ENCODE measurements at regions not wholly inside any gene's neighbourhood (a gene's known extent, or its start where the extent isn't known, plus 50 kb on each side); places are given as distances from the start of the nearest gene placed in this dataset.
"Not testable (repeated sequence)": the region's sequence is repeated elsewhere in the genome, so short reads cannot be mapped to it uniquely, and the experiment has no call there.

GRCh38 chr12:73833746-73834145, 703.9 kb upstream of the ATXN7L3B start:
- TF ChIP-seq, protein P1, sequence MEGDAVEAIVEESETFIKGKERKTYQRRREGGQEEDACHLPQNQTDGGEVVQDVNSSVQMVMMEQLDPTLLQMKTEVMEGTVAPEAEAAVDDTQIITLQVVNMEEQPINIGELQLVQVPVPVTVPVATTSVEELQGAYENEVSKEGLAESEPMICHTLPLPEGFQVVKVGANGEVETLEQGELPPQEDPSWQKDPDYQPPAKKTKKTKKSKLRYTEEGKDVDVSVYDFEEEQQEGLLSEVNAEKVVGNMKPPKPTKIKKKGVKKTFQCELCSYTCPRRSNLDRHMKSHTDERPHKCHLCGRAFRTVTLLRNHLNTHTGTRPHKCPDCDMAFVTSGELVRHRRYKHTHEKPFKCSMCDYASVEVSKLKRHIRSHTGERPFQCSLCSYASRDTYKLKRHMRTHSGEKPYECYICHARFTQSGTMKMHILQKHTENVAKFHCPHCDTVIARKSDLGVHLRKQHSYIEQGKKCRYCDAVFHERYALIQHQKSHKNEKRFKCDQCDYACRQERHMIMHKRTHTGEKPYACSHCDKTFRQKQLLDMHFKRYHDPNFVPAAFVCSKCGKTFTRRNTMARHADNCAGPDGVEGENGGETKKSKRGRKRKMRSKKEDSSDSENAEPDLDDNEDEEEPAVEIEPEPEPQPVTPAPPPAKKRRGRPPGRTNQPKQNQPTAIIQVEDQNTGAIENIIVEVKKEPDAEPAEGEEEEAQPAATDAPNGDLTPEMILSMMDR (IDR thresholded peaks at IDR 0.05; ENCODE audit: extremely low read depth, insufficient read depth, missing control alignments): no peak
- DNase-seq (ENCODE audit: low spot score): no peak
- in situ Hi-C loops (cut with MboI; ENCODE audit: low pct_unique_long_range_greater_than_20kb, low sequenced_read_pairs, unreplicated experiment): no loop called here

DNA sequence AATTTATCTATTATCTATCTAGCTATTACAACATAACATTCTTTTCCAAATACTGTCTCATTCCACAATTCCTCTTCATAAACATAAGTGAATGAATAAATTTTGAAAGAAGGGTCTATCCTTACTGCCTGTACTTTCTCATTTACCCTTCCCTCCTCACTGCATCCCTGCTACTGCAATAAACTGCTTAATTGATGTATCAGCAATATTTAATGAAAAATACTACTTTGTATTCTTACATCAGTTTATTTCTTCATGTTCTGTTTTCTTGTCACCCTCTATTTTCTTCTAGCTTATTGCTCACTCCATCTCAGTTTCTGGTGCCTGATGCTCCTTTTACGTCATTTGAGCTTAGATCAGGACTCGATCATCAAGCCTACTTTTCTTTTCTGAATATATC, 695.7 kb upstream of the ATXN7L3B start:
- DNase-seq (ENCODE audit: low spot score): no peak
- in situ Hi-C loops (cut with MboI; ENCODE audit: low pct_unique_long_range_greater_than_20kb, low sequenced_read_pairs, unreplicated experiment): no loop called here
- TF ChIP-seq, protein P1 (IDR thresholded peaks at IDR 0.05; ENCODE audit: extremely low read depth, insufficient read depth, missing control alignments): no peak

- TF ChIP-seq, protein P1 (IDR thresholded peaks at IDR 0.05; ENCODE audit: extremely low read depth, insufficient read depth, missing control alignments): no peak
- no peak for DNase-seq (ENCODE audit: low spot score)
- in situ Hi-C loops (cut with MboI; ENCODE audit: low pct_unique_long_range_greater_than_20kb, low sequenced_read_pairs, unreplicated experiment): no loop called here
These were observed 674.1 kb upstream of the ATXN7L3B start for GRCh38 chr12:73863546-73863945.

DNA sequence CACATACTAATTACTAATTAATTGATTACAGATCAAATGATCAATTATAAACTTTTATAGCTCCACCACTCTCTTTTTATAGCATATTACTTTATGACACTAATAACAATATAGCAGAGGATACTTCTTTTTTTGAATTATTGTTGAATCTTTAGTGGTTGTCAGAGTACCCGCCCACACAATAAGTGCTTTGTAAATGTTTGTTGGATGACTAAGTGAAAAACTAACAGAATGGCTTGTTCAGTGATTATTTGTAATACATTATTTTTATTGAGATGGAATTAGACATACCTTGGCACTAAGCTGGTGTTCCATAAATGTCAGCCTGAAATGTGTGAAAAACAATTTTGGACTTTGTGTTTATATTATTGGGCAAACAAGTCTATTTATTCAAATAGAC, 670.5 kb upstream of the ATXN7L3B start:
- TF ChIP-seq, protein P1 (IDR thresholded peaks at IDR 0.05; ENCODE audit: extremely low read depth, insufficient read depth, missing control alignments): no peak
- in situ Hi-C loops (cut with MboI; ENCODE audit: low pct_unique_long_range_greater_than_20kb, low sequenced_read_pairs, unreplicated experiment): no loop called here
- DNase-seq (ENCODE audit: low spot score): no peak

GRCh38 chr12:73877291-73877690, 660.3 kb upstream of the ATXN7L3B start:
- in situ Hi-C loops (cut with MboI; ENCODE audit: low pct_unique_long_range_greater_than_20kb, low sequenced_read_pairs, unreplicated experiment); DNase-seq (ENCODE audit: low spot score): not testable (repeated sequence)

DNA sequence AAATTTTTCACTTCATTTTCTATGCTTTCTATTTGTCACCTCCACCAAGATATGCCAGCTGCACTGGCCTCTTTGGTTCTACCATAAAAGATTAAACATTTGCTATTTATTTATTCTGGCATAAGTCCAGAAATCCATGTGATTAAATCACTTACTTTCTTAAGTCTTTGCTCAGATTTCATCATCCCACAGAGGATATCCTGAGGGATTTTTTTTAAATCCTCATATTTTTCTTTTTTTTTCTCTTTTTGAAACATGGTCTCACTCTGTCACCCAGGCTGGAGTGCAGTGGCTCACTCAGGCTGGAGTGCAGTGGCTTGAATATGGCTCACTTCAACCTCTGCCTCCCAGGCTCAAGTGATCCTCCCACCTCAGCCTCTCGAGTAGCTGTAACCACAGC, 645.4 kb upstream of the ATXN7L3B start:
- TF ChIP-seq, protein P1 (IDR thresholded peaks at IDR 0.05; ENCODE audit: extremely low read depth, insufficient read depth, missing control alignments): no peak
- in situ Hi-C loops (cut with MboI; ENCODE audit: low pct_unique_long_range_greater_than_20kb, low sequenced_read_pairs, unreplicated experiment): no loop called here
- no peak for DNase-seq (ENCODE audit: low spot score)

GRCh38 chr12:73898645-73899044, 639.0 kb upstream of the ATXN7L3B start:
- TF ChIP-seq, protein P1 (IDR thresholded peaks at IDR 0.05; ENCODE audit: extremely low read depth, insufficient read depth, missing control alignments): no peak

More at GRCh38 chr12:73898645-73899044, 639.0 kb upstream of the ATXN7L3B start:
- in situ Hi-C loops (cut with MboI; ENCODE audit: low pct_unique_long_range_greater_than_20kb, low sequenced_read_pairs, unreplicated experiment): no loop called here
- DNase-seq (ENCODE audit: low spot score): no peak

Measured in GM13977 (cell line).